ENCODE measurements at regions not wholly inside any gene's neighbourhood (a gene's known extent, or its start where the extent isn't known, plus 50 kb on each side); places are given as distances from the start of the nearest gene placed in this dataset.
"Not testable (repeated sequence)": the region's sequence is repeated elsewhere in the genome, so short reads cannot be mapped to it uniquely, and the experiment has no call there.

DNA sequence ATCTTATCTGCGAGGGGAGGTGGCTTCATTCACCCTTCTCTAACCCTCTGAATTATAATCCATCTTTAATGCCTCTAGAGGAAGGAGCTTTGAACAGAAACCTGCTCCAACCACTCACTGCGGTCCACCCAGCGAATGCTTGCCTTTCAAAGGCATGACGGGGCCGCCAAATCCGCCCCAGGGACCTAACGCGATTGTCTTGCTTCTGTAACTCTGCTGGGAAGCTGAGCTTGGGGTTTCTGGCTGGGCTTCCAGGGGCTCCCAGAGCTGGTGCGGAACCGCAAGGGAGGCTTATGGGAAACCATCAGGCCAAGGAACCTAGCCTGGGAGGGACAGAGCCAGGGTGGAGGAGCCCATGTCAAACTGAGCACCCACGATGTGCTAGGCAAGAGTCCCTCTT lies 231.2 kb upstream of the LHX5 start:
- no peak overlapping the region for H3K27ac ChIP-seq (ENCODE audit: low read length)
- no peaks in the 10 kb centered on the region for H3K79me2 ChIP-seq (ENCODE audit: low read length)
- H3K9me2 ChIP-seq (replicated peaks; ENCODE audit: insufficient read depth, low read length), result no peaks in the 10 kb centered on the region
- no peak overlapping the region for H3K9ac ChIP-seq (ENCODE audit: low read length)
- no peaks in the 10 kb centered on the region for H3K4me1 ChIP-seq (ENCODE audit: low read length)
- no peaks in the 10 kb centered on the region for H3K36me3 ChIP-seq (ENCODE audit: insufficient read depth, low read length)
- H3K9me3 ChIP-seq (ENCODE audit: low read length), result no peaks in the 10 kb centered on the region
- H3K4me2 ChIP-seq (ENCODE audit: low read depth, low read length, poor library complexity, severe bottlenecking), result no peak overlapping the region
- no peaks in the 10 kb centered on the region for H3K27me3 ChIP-seq (ENCODE audit: low read length)
- H4K20me1 ChIP-seq (ENCODE audit: insufficient read depth, low read depth, low read length), result no peaks in the 10 kb centered on the region
- no peak overlapping the region for H3K4me3 ChIP-seq (ENCODE audit: low read length)
- no peak for DNase-seq
- H2AFZ ChIP-seq (ENCODE audit: low read length), result no peak overlapping the region

DNA sequence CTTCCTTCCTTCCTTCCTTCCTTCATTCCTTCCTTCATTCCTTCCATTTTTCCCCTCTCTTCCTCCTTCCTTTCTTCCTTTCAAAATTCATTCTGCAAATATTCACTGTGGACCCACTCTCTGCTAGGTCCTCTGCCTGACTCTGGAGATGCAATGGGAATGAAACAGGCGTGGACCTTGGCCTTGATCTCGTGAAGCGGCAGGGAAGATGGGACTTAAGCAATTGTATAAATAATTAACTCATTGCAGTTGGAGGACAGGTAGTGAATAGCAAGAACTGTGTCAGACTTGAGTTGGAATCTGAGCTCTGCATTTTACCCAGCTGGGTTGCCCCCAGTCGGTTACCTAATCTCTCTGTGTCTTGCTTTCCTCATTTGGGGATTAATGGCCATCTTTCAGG lies 230.6 kb upstream of the LHX5 start:
- Histone ChIP-seq H3K4me1 (ENCODE audit: low read length) (no peaks in the 10 kb centered on the region), H3K9me2 (replicated peaks; ENCODE audit: insufficient read depth, low read length) (no peaks in the 10 kb centered on the region), H3K4me2 (ENCODE audit: low read depth, low read length, poor library complexity, severe bottlenecking) (no peak overlapping the region), H3K36me3 (ENCODE audit: insufficient read depth, low read length) (no peaks in the 10 kb centered on the region), H3K4me3 (ENCODE audit: low read length) (no peak overlapping the region), H3K9me3 (ENCODE audit: low read length) (no peaks in the 10 kb centered on the region), H3K27ac (ENCODE audit: low read length) (no peak overlapping the region), H3K79me2 (ENCODE audit: low read length) (no peaks in the 10 kb centered on the region), H2AFZ (ENCODE audit: low read length) (no peak overlapping the region), H3K27me3 (ENCODE audit: low read length) (no peaks in the 10 kb centered on the region), H4K20me1 (ENCODE audit: insufficient read depth, low read depth, low read length) (no peaks in the 10 kb centered on the region), H3K9ac (ENCODE audit: low read length) (no peak overlapping the region)
- no peak for DNase-seq

DNA sequence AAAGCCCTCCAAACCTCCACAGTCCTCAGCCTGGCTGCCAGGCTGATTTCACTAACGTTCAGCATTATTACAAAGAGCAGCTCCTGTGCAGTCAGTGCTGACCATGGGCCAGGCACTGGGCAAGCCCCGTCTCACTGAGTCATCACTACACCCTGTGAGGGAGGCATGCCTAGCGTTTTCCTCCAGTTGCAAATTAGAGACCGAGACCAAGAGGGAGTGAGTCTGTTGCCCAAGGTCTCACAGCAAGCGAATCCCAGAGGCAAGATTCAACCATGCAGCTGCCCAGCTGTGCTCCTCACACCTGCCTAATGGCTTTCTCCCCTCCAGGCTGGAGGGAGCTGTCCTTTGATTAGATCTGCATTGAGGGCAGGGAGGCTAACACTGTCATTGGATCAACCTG lies 229.3 kb upstream of the LHX5 start:
- H3K27me3 ChIP-seq (ENCODE audit: low read length), result no peaks in the 10 kb centered on the region
- DNase-seq, result no peak
- H3K4me1 ChIP-seq (ENCODE audit: low read length), result no peaks in the 10 kb centered on the region
- no peak overlapping the region for H3K27ac ChIP-seq (ENCODE audit: low read length)
- no peaks in the 10 kb centered on the region for H3K79me2 ChIP-seq (ENCODE audit: low read length)
- H2AFZ ChIP-seq (ENCODE audit: low read length), result no peak overlapping the region
- H4K20me1 ChIP-seq (ENCODE audit: insufficient read depth, low read depth, low read length), result no peaks in the 10 kb centered on the region
- no peaks in the 10 kb centered on the region for H3K36me3 ChIP-seq (ENCODE audit: insufficient read depth, low read length)
- no peaks in the 10 kb centered on the region for H3K9me2 ChIP-seq (replicated peaks; ENCODE audit: insufficient read depth, low read length)
- H3K9ac ChIP-seq (ENCODE audit: low read length), result no peak overlapping the region
- no peaks in the 10 kb centered on the region for H3K9me3 ChIP-seq (ENCODE audit: low read length)
- no peak overlapping the region for H3K4me3 ChIP-seq (ENCODE audit: low read length)
- H3K4me2 ChIP-seq (ENCODE audit: low read depth, low read length, poor library complexity, severe bottlenecking), result no peak overlapping the region

DNA sequence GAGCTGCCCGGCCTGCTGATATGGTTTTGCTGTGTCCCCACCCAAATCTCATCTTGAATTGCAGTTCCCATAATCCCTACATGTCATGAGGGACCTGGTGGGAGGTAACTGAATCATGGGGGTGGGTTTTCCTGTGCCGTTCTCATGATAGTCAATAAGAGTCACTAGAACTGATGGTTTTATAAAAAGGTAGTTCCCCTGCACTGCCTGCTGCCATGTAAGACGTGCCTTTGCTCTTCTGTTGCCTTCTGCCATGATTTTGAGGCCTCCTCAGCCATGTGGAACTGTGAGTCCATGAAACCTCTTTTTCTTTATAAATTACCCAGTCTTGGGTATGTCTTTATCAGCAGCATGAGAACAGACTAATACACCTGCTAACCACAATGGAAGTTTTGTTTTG lies 228.3 kb upstream of the LHX5 start:
- H3K9ac ChIP-seq (ENCODE audit: low read length); H3K36me3 ChIP-seq (ENCODE audit: insufficient read depth, low read length); H3K79me2 ChIP-seq (ENCODE audit: low read length); H3K4me1 ChIP-seq (ENCODE audit: low read length); DNase-seq; H4K20me1 ChIP-seq (ENCODE audit: insufficient read depth, low read depth, low read length); H3K4me3 ChIP-seq (ENCODE audit: low read length); H3K4me2 ChIP-seq (ENCODE audit: low read depth, low read length, poor library complexity, severe bottlenecking); H2AFZ ChIP-seq (ENCODE audit: low read length); H3K27ac ChIP-seq (ENCODE audit: low read length); H3K9me3 ChIP-seq (ENCODE audit: low read length); H3K9me2 ChIP-seq (replicated peaks; ENCODE audit: insufficient read depth, low read length); H3K27me3 ChIP-seq (ENCODE audit: low read length): not testable (repeated sequence)

DNA sequence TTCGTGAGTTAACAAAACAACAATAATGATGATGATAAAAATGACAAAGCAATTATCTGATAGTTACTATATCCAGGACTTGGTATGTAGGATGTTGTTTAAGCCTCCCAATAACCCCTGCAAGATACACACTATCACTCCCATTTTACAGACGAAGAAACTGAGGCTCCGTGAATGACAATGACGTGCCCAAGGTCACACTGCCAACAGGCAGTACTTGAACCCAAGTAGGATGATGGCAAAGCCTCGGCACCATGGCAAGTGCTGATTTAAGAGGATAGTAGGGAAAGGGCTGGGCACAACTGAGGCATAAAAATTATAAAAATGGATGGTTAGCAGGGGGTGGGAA lies 226.8 kb upstream of the LHX5 start:
- H3K36me3 ChIP-seq (ENCODE audit: insufficient read depth, low read length), result no peaks in the 10 kb centered on the region

DNA sequence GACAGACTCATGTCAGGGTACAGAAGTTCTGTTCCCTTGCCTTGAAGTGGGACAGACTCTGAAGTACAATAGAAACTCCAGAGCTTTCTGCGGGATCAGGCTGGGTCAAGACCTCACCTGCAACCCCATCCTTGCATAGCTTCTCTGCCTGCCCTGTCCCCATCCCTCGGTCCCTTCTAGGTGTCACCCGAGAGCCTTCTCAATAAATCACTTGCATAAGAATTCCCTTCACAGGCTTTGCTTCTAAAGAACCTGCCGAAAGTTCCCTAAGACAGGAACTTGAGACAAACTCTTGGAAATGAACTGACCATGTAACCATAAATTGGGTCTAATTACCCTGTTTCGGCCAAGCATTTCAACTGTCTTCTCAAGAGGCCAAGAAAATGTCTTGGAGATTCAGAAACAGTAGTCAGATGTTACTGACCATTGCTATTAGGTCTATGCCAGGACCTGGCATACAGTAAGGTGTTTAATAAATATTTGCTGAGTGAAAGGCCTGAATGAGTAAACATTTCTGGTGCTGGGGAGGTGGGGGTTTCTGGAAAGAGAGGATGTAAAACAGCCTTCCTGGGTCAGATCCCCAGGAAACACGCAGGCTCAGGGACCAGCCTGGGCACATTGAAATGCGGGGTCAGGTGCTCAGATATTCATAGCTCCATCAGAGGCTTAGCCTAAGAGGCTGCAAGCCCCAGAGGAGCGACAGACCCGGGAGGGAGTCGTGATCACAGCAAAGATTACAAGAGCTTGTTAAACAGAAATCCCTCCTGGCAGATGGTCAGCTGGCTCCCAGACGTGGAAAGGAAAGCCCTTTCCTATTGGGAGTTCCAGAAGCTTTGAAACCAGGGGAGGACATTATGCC lies 226.2 kb upstream of the LHX5 start:
- Histone ChIP-seq H3K36me3 (ENCODE audit: insufficient read depth, low read length) (no peaks in the 10 kb centered on the region), H3K9ac (ENCODE audit: low read length) (no peak overlapping the region), H2AFZ (ENCODE audit: low read length) (no peak overlapping the region), H3K79me2 (ENCODE audit: low read length) (no peaks in the 10 kb centered on the region), H3K27ac (ENCODE audit: low read length) (no peak overlapping the region), H3K4me2 (ENCODE audit: low read depth, low read length, poor library complexity, severe bottlenecking) (no peak overlapping the region), H3K4me3 (ENCODE audit: low read length) (no peak overlapping the region), H3K27me3 (ENCODE audit: low read length) (no peaks in the 10 kb centered on the region), H4K20me1 (ENCODE audit: insufficient read depth, low read depth, low read length) (0 out of 2 replicates have a peak, but pooled peaks cover 5% of the 10 kb centered on the region), H3K4me1 (ENCODE audit: low read length) (no peaks in the 10 kb centered on the region), H3K9me2 (replicated peaks; ENCODE audit: insufficient read depth, low read length) (no peaks in the 10 kb centered on the region), H3K9me3 (ENCODE audit: low read length) (no peaks in the 10 kb centered on the region)
- DNase-seq, result no peak

More for the DNA sequence above, 226.8 kb upstream of the LHX5 start:
- H3K27ac ChIP-seq (ENCODE audit: low read length), result no peak overlapping the region
- no peaks in the 10 kb centered on the region for H3K9me3 ChIP-seq (ENCODE audit: low read length)
- H3K4me2 ChIP-seq (ENCODE audit: low read depth, low read length, poor library complexity, severe bottlenecking), result no peak overlapping the region
- no peaks in the 10 kb centered on the region for H3K4me1 ChIP-seq (ENCODE audit: low read length)
- no peak overlapping the region for H3K4me3 ChIP-seq (ENCODE audit: low read length)
- no peaks in the 10 kb centered on the region for H3K27me3 ChIP-seq (ENCODE audit: low read length)
- DNase-seq, result no peak
- no peaks in the 10 kb centered on the region for H3K79me2 ChIP-seq (ENCODE audit: low read length)
- H3K9ac ChIP-seq (ENCODE audit: low read length), result no peak overlapping the region
- H4K20me1 ChIP-seq (ENCODE audit: insufficient read depth, low read depth, low read length), result 0 out of 2 replicates have a peak, but pooled peaks cover 5% of the 10 kb centered on the region
- no peak overlapping the region for H2AFZ ChIP-seq (ENCODE audit: low read length)
- H3K9me2 ChIP-seq (replicated peaks; ENCODE audit: insufficient read depth, low read length), result no peaks in the 10 kb centered on the region

DNA sequence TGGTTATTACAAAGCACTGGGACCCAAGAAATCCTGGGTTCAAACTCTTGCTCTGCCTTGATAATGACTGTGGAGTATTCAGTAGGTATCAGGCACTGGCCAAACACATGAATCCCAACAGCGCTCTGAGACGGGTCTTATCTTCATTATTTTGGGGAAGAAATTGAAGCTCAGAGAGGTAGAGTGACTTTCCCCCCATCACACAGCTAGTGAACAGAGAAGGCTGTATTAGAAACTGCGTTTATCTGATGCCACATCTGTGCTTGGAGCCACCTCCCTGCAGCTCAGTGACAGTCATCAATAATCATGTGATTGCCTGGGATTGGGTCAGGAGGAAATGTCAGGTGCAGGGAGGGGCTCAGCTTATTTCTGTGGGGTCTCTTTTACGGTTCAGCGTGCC lies 225.4 kb upstream of the LHX5 start:
- Histone ChIP-seq H3K9me2 (replicated peaks; ENCODE audit: insufficient read depth, low read length) (no peaks in the 10 kb centered on the region), H3K4me1 (ENCODE audit: low read length) (no peaks in the 10 kb centered on the region)

DNA sequence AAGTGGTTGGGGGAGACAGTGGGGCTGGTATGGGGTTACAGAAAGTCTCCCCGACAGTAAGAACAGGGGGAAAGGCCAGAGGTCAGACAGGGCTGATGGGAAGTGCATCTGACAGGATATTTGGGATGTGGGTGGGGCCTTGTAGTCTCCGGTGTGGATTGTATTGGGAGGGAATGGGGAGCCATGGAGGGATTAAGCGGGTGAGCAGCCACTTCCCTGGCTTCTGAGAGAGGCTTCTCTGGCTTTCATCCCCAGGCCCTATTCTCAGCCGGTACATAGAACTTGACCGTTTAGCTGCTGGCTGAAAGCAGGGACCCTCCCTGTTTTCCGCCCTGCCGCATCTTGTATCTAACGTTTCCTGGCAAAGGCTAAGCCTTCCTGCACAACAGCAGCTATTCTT lies 222.0 kb upstream of the LHX5 start:
- no peak overlapping the region for H3K4me2 ChIP-seq (ENCODE audit: low read depth, low read length, poor library complexity, severe bottlenecking)
- no peak overlapping the region for H3K9ac ChIP-seq (ENCODE audit: low read length)

More for the DNA sequence above, 225.4 kb upstream of the LHX5 start:
- Histone ChIP-seq H3K36me3 (ENCODE audit: insufficient read depth, low read length) (no peaks in the 10 kb centered on the region), H2AFZ (ENCODE audit: low read length) (no peak overlapping the region), H3K27ac (ENCODE audit: low read length) (no peak overlapping the region), H3K9me3 (ENCODE audit: low read length) (no peaks in the 10 kb centered on the region), H4K20me1 (ENCODE audit: insufficient read depth, low read depth, low read length) (0 out of 2 replicates have a peak, but pooled peaks cover 5% of the 10 kb centered on the region), H3K79me2 (ENCODE audit: low read length) (no peaks in the 10 kb centered on the region), H3K27me3 (ENCODE audit: low read length) (no peaks in the 10 kb centered on the region), H3K4me2 (ENCODE audit: low read depth, low read length, poor library complexity, severe bottlenecking) (no peak overlapping the region), H3K9ac (ENCODE audit: low read length) (no peak overlapping the region), H3K4me3 (ENCODE audit: low read length) (no peak overlapping the region)
- DNase-seq, result no peak

More for the DNA sequence above, 222.0 kb upstream of the LHX5 start:
- H3K36me3 ChIP-seq (ENCODE audit: insufficient read depth, low read length), result no peaks in the 10 kb centered on the region
- H3K27me3 ChIP-seq (ENCODE audit: low read length), result no peaks in the 10 kb centered on the region
- no peak overlapping the region for H2AFZ ChIP-seq (ENCODE audit: low read length)
- no peaks in the 10 kb centered on the region for H3K4me1 ChIP-seq (ENCODE audit: low read length)
- no peaks in the 10 kb centered on the region for H3K9me3 ChIP-seq (ENCODE audit: low read length)
- H3K9me2 ChIP-seq (replicated peaks; ENCODE audit: insufficient read depth, low read length), result no peaks in the 10 kb centered on the region
- H3K79me2 ChIP-seq (ENCODE audit: low read length), result no peaks in the 10 kb centered on the region
- 0 out of 2 replicates have a peak, but pooled peaks cover 5% of the 10 kb centered on the region for H4K20me1 ChIP-seq (ENCODE audit: insufficient read depth, low read depth, low read length)
- no peak overlapping the region for H3K27ac ChIP-seq (ENCODE audit: low read length)
- no peak overlapping the region for H3K4me3 ChIP-seq (ENCODE audit: low read length)
- no peak for DNase-seq
